ENCODE measurements at regions not wholly inside any gene's neighbourhood (a gene's known extent, or its start where the extent isn't known, plus 50 kb on each side); places are given as distances from the start of the nearest gene placed in this dataset.

DNA sequence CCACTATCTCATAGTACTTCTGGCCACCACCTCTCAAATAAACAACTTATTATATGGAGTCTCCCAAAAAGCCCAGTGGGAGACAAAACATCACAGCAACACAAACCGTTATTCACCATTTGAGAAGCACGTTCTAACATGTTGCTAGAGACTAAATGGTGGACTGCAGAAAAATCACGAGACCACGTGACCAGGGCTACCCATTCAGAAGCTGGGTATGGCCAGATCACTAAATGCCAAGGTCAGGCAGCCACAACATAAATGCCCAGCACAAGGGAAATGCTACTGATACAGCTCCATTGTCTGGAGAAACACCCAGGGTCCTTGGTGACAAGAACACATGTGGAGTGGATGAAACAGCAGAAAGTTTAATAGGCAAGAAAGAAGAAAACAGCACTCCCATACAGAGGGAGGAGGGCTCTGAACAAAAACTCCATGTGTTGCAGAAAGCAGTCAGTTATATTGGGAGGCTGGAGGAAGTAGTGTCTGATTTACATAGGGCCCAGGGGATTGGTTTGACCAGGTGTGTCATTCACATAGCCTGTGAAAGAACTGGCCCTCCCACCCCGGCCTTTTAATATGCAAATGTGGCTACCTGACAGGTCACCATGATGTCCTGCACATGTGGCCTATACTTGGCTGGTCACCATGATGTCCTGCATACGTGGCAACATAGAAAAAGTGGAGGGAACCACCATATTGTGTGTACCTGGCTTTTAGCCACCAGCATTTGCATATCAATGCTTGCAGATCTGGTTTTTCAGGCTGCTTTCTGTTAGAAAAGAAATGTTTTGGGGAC is 97.2 kb downstream of the TRIM36 start:
- ATAC-seq (no peak), DNase-seq (no peak)
- intact Hi-C loops (cut with DNase I, micrococcal nuclease): no loop called here

DNA sequence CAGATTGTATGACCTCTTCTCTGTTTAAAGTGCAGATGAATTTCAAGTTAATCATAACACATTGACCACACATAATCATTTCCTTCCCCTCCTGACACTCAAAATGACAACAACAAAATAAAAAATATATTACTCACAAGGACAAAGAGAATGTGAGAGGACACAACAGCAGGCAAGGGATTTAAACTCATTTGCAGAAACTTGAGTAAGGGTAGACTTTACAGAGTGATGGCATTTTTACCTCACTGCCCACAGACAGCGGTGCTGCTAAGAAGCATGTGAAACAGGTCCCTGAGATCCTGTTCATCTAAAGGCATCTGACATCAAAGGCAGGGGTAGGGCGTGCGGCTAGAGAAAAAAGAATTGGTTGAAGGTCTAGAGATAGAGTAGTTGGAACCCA is 99.0 kb downstream of the TRIM36 start:
- no peak for DNase-seq
- no peak for ATAC-seq
- intact Hi-C loops (cut with DNase I, micrococcal nuclease): no loop called here

DNA sequence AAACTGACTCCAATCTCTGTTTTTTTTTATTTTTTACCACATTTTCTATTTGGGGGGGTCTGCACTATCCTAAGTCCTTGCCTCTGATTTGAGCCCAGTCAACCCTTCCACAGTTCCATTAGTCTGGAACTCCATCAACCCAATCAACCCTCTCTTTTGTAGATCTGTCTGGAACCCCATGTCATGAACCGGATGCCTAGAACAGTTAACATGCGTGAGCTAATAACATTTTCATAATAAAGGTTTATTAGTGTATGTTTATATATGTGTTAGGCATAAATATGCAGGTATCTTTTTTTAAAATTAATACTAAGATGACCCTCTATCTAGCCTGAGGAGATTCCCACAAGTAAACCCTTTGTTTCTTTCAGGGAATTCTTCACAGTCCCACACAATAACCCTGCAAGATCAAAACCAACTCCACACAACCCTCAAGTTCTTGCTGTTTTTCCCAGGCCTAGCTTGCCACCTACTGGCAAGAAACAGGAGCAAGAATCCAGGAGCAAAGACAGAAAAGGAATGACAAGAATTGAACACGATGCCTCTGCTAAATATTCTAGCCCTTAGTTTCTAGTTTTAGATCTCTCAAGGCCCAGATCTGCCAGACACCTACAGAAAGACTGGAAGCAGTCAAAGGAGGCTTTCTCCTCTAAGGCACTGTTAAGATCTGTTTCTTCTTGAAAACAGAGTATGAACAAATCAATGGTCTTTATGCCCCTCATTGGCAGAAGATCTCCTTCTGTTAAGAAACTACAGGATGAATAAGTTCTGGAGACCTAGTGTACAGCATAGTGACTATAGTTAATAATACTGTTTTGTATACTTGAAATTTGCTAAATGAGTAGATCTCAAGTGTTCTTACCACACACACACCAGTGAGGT is 100.4 kb downstream of the TRIM36 start:
- ATAC-seq: peak; percentile 56
- intact Hi-C loops (cut with DNase I, micrococcal nuclease): no loop called here
- peak in 1 of 2 donors; percentile 9 for DNase-seq

DNA sequence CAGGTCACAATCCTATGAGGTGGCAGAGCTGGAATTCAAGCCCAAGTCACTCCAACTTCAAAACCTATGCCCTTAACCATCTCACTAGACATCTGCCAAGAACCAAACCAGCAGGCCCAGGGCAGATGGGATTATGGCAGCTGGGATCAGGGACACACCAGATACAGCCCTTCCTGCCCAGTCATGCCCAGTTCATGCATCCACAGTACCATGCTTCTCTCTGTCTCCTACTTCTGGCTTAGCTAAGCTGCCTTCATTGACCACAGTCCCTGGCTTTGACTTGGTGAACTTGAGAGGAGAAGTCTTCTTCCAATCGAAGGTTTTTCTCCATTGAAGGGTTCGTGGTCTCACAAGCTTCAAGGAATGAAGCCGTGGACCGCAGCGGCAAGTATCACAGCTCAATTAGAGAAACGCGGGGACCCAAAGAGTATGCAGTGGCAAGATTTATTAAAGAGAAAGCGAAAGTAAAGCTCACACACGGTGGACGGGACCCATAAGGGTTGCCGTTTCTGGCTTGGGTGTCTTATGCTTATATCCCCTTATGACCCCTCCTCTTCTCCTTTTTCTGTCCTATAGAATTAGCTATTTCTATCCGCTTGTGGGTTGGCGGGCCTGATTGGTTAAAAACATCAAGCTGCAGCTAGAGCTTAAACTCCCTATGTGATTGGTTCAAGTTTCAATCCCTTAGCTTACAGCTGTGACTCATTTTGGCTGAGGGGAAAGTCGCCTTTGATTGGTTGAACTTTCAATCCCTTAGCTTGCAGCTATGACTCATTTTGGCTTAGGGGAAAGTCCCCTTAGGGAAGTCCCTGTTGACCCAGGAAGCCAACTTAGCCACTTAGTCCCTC is 101.2 kb downstream of the TRIM36 start:
- DNase-seq: no peak
- ATAC-seq: no peak
- intact Hi-C loops (cut with DNase I, micrococcal nuclease): no loop called here

DNA sequence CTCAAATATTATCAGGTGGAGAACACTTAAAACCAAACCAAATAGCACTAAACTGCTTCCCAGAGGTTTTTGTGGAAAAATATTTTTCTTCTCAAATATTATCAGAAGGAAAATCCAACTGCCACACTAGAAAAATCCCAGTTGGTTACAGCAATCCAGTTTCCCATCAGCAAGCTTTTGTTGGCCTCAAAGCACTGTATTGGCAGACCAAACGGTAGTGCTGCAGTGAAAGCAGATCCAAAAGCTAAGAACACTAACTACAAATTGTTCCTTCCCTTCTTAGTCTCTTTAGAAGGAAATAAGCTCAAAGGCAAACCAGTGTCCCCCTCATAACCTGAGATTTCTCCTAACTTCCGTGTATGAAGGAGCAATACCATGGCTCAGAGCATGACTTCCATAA is 105.3 kb downstream of the TRIM36 start:
- DNase-seq (no peak), ATAC-seq (no peak)
- intact Hi-C loops (cut with DNase I, micrococcal nuclease): no loop called here

DNA sequence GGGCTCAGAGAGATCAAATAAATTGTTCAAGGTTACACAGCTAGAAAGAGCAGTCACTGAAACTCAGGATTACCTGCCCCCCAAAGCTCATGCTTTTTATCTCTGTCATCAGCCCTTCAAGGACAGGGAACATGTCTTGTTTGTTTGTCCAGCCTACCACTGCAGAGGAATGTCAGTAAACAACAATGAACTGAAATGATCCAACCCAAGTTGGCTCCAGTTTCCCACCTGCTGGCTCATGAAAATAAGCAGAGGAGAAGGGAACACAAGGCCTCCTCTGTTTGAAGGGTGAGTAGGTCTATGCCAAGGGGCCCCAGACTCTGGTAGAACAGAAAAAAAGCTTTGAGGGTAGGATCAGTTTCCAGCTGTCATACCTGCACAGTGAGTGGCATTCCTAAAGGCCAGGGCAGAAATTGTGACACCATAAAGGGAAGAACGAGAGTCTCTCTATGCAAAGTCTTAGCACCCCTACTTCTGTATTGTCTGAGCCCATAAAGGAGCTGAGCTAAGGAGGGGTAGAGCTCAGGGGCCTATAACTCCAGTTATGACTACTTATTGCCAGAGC is 115.2 kb downstream of the TRIM36 start:
- intact Hi-C loops (cut with DNase I, micrococcal nuclease): no loop called here
- ATAC-seq: no peak

DNA sequence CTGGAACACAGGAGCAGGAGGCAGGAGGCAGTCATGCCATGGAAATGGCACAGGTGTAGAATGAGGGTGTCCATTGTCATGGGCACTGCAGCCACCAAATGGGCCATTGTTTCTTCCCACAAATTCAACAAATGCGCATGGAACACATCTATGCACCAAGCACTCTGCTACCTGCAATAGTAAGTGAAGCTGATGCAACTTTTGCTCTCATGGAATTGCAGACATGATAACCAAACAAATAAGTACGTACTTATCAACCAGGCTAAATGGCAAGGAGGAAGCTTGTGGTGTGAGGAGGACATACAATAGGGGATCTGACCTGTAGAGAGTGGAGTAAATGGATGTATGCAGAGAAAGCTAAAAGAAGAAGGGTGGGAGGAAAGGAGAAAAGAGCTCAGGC is 116.8 kb downstream of the TRIM36 start:
- intact Hi-C loops (cut with DNase I, micrococcal nuclease): no loop called here
- ATAC-seq (no peak), DNase-seq (no peak)

More for the DNA sequence above, 115.2 kb downstream of the TRIM36 start:
- no peak for DNase-seq

DNA sequence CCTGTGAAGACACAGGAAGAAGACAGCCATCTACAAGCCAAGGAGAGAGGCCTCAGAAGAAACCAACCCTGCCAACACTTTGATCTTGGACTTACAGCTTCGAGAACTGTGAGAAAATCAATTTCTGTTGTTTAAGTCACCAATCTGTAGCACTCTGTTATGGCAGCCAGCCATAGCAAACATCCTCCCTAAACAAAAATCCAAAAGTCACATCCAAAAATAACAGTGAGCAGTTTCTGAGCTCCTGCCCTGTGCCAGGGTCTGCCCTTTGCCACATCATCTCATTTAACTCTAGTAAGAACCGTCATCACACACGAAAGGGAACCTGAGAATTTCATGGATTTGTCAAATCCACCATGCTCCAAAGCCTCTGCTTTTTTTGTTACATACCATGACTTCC is 118.8 kb downstream of the TRIM36 start:
- ATAC-seq (no peak), DNase-seq (no peak)
- intact Hi-C loops (cut with DNase I, micrococcal nuclease): no loop called here

DNA sequence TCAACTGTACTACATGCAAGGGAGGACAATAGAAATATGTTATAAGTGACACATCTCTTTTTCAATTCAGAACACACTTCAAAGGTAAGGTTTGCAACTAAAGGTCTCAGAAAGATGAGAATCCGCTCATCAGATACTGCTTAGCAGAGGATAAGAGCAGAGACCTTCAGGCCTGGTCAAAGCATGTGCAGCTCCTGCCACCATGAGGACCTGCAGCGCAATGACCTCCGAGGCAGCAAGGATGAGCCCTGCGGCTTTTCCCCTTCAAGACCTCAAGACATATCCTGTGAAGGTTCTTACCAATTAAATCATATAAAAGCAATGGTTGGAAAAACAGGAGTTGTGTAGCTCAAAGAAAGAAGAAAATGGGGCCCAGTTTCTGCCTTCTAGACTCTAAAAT is 135.8 kb downstream of the TRIM36 start:
- intact Hi-C loops (cut with DNase I, micrococcal nuclease): no loop called here

DNA sequence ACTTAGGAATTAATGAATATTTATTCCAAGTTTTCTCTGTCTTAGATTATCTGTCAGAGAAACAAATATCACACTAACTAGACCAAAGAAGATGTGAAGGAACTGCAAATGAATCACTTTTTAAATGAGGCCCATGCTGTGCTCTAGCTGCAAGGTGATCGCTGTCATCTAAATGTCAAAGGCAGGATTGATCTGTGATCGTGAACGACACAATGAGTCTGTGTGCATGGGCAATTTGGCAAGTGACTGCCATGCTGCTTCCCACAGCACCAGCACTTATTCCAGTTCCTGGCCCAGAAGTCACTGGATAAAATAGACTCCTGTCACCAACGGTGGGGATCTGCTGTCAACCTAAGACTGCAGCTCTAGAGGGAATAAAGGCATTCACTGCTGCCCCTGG is 141.2 kb downstream of the TRIM36 start:
- intact Hi-C loops (cut with DNase I, micrococcal nuclease): no loop called here
- DNase-seq (no peak), ATAC-seq (no peak)

More for the DNA sequence above, 135.8 kb downstream of the TRIM36 start:
- no peak for ATAC-seq
- peak in 1 of 2 donors; percentile 4 for DNase-seq

DNA sequence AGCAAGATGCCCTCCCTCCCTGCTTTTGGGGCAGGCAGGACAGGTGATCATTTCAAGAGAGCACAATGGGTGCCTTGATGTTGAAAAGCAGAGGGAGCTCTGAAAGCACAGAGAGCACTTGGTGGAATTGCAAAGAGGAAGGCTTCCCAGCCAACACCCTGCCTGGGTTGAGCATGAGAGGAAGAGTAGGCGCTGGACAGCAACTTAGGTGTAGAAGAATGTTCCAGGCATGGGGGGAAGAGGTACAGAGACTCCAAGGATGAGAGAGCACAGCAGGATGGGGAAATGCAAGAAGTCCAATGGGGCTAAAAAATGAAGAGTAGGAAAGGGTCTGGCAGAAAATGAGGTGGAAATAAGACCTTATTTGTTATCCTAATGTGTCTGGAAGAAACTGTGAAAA is 144.8 kb downstream of the TRIM36 start:
- DNase-seq: no peak
- ATAC-seq: no peak
- intact Hi-C loops (cut with DNase I, micrococcal nuclease): no loop called here

DNA sequence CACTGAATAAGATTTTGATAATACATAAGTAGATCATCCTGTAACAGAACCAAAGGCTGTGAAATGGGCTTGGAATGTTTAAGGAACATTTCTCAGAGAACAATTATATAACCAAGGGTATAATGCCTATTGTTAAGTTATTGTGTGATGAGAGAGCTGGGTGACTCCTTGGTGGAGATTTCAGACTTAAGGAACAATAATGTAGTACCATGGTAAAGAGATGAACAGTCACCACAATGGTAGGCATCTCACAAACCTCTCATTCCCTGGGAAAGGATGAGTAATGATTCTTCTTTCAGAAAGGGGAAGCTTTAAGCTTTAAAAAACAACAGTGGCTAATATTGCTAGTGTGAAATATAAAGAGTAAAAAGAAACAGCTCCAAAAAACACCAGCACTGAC is 147.4 kb downstream of the TRIM36 start:
- ATAC-seq (no peak), DNase-seq (no peak)
- intact Hi-C loops (cut with DNase I, micrococcal nuclease): no loop called here

DNA sequence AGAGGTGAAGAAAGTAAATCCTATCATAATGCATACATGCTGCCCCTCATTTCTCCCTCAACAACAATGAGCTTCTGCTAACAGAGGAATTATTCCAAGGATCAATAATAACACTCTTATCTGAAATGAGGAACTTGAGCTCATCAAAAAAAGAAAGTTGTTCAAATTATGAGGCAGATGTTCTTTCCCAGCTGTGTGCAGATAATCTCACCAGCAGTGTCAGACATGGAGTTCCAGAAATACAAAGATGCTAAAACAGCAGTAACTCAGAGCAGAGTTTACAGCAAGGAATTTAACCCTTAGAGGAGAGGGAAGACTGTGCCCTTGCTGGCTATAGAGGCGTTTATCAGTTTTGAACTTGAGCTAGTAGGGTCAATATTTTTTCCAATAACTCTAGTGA is 153.1 kb downstream of the TRIM36 start:
- ATAC-seq (no peak), DNase-seq (no peak)
- intact Hi-C loops (cut with DNase I, micrococcal nuclease): no loop called here

DNA sequence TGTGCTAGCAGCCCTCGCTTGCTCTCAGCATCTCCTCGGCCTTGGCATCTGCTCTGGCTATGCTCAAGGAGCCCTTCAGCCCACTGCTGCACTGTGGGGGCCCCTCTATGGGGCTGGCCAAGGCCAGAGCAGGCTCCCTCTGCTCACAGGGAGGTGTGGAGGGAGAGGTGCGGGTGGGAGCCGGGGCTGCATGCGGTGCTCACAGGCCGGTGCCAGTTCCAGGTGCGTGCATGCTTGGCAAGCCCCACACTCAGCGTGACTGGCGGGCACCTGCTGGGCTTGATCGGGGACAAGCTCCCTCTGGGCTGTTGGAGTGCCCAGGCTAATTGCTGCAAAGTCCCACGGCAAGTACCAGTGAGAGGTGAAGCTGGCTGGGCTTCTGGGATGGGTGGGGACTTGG is 170.5 kb downstream of the TRIM36 start:
- DNase-seq (no peak), ATAC-seq (no peak)
- intact Hi-C loops (cut with DNase I, micrococcal nuclease): no loop called here

DNA sequence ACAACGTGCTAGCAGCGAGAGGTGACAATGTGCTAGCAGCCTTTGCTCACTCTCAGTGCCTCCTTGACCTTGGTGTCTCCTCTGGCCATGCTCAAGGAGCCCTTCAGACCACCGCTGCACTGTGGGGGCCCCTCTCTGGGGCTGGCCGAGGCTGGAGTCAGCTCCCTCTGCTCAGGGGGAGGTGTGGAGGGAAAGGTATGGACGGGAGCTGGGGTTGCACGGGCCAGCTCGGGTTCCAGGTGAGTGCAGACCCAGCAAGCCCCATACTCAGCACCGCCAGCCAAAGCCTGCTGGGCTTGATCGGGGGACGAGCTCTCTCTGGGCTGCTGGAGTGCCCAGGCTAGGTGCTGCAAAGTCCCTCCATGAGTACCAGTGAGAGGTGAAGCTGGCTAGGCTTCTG is 180.2 kb downstream of the TRIM36 start:
- intact Hi-C loops (cut with DNase I, micrococcal nuclease): no loop called here
- DNase-seq (no peak), ATAC-seq (no peak)

DNA sequence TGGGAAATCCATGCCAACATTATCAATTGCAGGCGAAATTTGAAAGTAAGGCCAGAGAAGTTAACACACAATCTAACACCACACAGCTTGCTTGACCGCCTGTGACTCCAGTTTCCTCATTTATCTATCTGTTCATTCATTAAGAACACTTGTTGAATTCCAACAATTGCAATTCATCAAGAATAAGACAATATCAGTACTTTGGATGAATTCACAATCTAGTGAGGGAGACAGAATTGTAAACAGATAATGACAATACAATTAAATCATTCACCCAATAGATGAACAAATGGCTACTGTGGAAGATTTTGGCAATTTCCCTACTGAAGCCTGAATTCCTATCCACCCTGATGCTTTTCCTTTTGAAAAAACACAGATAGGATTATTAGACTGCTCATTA is 181.6 kb downstream of the TRIM36 start:
- intact Hi-C loops (cut with DNase I, micrococcal nuclease): no loop called here
- ATAC-seq: no peak

DNA sequence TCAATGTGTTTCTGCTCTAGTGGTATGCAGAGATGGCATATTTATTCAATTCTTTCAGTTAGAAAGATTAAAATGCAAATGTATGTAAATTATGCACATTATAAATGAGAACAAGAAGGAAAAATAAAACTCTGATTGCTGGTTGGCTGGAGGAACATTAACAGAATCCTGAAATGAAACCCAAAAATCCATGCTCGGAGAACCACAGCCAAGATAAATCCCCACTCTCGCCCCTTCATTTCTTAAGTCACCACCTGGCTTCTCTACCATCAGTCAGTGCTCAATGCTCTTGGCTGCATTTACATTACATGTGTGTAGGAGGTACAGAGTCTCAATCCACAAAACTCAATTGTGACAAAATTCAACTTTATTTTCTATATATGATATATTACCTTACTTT is 184.9 kb downstream of the TRIM36 start:
- DNase-seq: no peak
- intact Hi-C loops (cut with DNase I, micrococcal nuclease): no loop called here
- ATAC-seq: no peak

More for the DNA sequence above, 181.6 kb downstream of the TRIM36 start:
- DNase-seq: no peak

DNA sequence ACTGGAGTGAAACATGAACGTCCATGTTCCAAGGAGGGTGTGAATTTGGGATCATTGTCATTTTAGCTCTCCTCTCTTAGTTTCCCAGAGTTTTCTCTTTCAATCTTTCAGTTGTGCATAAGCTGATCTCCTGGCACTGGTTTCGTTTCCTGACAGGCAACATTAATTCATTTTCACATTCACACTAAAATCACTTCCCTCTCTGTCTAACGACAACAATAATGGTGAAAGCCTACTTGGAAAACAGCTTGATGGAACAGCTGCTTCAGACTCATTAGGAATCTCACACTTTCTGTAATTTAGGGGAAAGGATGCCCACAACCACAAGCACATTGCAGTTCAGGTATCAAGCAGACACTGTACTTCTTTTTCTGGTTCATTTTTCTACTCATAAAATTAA is 188.6 kb downstream of the TRIM36 start:
- no peak for ATAC-seq
- intact Hi-C loops (cut with DNase I, micrococcal nuclease): no loop called here
- no peak for DNase-seq

DNA sequence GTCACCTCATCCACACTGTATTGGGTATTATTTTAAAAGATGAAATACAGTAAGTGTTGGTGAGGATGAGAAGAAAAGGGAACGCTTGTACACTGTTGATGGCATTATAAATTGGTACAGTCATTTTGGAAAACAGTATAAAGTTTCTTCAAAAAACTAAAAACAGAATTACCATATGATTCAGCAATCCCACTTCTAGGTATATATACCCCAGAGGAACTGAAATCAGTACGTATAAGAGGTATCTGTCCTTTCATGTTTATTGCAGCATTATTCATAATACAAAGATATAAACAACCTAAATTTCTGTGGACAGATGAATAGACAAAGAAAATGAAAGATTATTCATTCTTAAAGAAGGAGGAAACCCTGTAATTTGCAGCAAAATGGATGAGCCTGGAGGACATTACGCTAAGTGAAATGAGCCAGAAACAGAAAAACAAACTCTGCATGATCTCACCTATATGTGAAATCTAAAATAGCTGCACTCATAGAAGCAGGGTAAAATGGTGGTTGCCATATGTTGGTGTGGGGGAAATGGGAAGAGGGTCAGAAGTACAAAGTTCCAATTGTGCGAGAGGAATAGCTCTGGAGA is 191.6 kb downstream of the TRIM36 start:
- intact Hi-C loops (cut with DNase I, micrococcal nuclease): no loop called here
- DNase-seq: no peak
- no peak for ATAC-seq
